SH-SY5Y (cell line): ENCODE measurements at regions not wholly inside any gene's neighbourhood (a gene's known extent, or its start where the extent isn't known, plus 50 kb on each side); places are given as distances from the start of the nearest gene placed in this dataset.

Source experiments
- GATA2 ChIP-seq: IDR thresholded peaks from 2 replicates; pipeline ENCODE4 v1.6.1; 2011; ENCODE audit warnings: mild to moderate bottlenecking, low read depth, low read length
- GATA3 ChIP-seq: IDR thresholded peaks from 2 replicates; pipeline ENCODE4 v1.6.1; 2011; ENCODE audit warnings: low read depth, mild to moderate bottlenecking, low read length, moderate library complexity

DNA sequence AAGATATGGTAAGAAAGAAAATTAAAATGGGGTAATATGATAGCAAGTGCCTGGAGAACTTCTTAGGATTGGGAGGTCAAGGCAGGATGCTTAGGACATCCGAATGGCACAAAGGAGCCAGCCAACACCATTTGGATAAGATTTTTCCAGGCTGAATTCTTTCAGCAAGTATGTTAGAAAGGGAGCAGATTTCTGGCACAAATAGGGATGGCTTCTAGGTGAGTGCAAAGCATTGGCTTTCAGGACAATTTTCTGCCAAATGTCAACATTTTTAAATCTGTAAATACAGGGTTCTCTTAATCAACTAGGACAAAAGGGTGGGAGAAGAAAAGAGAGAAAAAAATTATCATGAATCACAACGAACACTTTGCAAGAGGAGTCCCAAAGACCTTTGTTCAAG is 409.1 kb downstream of the GPAM start:
- TF ChIP-seq GATA2 (no peak), GATA3 (no peak)

DNA sequence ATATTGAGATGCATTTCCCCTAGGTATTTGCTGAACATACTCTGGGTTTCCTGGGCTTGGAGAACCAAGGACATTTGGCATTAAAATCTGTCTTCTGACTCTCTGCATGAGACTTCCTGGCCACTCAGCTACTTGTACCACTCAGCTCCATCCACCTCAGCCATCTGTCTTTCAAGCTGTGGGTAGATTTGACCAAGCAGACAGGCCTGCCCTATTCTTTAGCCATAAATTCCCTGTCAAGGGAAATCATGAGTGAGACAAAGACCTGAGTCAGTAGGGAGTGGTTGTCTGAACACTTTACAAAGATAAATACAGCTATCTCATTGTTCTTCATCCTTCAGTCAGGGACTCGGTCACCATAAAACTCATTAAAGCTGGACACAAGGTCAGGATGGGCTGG is 399.1 kb downstream of the GPAM start:
- TF ChIP-seq GATA2 (no peak), GATA3 (no peak)

DNA sequence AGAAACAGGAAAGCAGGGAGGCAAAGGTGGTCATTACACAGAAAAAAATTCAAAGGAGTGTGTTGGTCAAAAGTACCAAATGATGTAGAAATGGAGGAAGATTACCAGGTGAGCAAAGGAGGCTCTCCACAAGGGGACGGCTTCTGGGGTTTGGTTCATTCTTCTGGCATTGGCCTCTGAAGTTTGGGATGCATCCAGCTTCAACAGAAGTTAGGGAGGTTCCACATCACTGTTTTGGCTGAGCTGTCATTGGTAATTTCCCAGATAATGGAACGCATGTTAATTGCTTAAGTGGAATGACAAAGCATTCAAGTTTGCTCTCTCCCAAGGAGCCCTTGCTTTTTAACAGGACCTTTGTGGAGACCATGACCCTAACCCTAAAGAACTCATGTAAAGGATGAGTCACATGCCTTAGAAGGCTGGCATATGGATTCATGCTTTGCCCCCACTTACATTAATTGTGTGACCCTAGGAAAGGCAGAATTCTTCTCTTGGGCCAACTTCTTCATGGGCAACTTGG is 398.6 kb downstream of the GPAM start:
- TF ChIP-seq GATA2: no peak
- TF ChIP-seq GATA3: no peak

DNA sequence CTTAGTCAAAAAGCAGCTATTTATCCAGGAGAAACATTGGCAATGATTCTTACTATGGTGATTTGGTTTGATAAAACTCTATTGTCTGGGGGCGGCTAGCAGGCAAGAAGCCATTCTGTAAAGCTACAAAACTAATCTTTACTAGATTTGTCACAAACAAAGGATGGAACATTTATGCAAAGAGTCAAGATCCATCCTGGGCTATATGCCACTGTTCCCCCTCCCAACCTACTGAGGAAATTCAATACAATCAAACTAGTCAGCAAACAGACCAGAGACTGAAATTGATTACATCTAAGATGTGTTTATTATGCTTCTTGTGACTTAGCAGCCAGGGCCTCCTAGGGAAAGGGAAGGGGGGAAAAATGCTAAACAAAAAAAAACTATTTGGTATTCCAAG is 397.6 kb downstream of the GPAM start:
- TF ChIP-seq GATA3 (no peak), GATA2 (no peak)

DNA sequence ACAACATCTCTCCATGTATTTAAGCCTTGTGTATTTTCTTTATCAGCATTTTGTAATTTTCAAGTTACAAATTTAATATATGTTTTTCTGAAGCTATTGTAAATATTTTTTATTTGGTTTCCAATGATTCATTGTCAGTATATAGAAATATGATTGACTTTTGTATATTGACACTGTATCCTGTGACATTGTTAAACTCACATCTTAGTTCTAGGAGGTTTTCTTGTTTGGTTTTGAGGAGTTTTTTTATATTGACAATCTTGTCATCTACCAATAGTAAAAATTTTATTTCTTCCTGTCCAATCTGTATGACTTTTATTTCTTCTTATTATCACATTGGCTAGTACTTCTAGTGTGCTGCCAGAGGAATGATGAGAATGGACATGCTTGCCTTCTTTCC is 393.7 kb downstream of the GPAM start:
- no peak for TF ChIP-seq GATA2
- TF ChIP-seq GATA3: no peak

DNA sequence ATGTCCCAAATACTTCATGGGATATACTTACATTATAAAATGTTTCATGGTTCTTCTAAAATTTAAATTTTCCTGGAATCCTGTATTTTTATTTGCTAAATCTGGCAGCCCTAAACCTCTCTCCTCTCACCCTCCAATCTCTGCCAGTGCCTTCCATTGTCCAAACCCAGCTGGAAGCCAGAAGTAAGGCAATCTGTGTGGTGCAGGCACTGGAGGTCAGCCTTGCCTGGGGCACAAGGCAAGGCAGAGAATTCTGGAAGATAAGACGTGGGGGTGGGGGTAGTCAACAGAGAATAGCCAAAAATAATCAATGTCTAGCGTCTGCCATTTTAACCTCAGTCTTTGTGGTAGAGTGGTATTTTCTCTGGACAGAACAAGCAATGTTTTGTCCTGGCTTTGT is 381.7 kb downstream of the GPAM start:
- TF ChIP-seq GATA2: no peak
- no peak for TF ChIP-seq GATA3

DNA sequence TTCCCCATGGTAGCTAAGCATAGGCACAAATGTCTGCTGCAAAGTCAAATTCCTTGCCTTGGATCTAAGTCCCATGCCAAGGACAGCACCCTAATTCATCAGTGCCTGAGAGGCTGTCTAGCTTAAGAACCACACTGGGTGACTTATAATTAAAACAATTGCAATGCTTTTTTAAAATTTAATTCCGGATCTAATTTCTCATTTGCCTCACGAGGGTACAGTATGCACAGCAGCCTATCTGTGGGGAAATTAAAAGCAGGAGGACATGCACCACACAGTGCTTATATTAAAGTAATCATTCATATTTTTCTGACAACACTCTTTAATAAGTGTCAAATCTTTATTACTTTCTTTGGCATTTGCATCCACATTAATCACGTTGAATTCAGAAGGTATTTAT is 378.8 kb downstream of the GPAM start:
- TF ChIP-seq GATA2 (no peak), GATA3 (no peak)

DNA sequence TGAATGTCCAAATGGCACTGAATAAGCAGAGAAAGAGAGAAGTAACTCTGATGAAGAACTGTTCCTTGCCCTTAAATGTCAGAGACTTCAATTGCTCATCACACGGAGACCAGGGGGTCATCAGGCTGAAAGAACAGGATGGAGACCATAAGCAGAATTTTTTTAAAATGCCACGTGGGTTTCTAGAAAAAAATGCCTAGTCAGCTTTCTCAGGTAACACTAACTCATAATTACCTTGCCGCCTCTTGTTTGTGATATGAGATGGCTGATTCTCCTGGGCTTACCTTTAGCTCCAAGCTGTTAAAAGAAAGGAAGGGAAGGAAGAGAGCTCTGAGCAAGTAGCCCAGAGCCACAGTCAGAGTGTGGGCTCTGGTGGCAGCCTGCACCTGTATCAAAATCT is 372.0 kb downstream of the GPAM start:
- TF ChIP-seq GATA2 (no peak), GATA3 (no peak)

DNA sequence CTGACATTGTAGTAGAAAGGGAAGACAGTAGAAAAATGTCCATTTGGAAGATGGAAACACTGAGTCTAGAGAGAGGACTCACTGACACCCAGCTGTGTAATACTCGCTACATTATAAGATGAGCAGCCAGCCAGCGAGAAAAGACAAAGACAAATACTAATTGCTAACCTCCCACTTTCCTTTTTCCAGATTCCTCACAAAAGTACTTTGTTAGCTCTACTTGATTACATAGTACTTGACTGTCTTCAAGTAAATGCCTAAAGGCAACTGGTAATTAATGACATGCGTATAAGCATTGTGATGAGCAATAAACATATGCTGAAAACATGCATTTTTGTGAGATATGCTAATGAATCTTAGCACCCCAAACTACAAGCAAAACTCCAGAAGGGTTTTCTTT is 363.1 kb downstream of the GPAM start:
- TF ChIP-seq GATA3 (no peak), GATA2 (no peak)

DNA sequence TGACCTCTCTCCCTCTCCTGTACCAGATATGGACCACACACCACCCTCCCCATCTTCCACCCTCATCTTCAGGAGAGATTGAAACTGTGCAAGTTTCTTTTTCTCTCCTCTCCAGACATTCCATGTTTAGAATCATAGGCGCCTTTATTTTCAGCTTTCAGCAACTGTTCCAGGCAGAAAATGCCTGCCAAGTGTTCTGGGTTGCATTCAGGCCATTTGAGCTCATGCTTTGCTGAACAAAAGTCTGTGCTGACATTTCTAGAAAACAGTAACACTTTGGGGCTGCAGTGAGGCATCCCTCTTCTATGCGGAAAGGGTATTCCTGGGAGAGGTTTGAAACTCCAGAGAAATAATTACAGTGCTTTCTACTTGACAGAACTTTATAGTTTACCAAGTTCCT is 361.7 kb downstream of the GPAM start:
- TF ChIP-seq GATA2: no peak
- no peak for TF ChIP-seq GATA3

DNA sequence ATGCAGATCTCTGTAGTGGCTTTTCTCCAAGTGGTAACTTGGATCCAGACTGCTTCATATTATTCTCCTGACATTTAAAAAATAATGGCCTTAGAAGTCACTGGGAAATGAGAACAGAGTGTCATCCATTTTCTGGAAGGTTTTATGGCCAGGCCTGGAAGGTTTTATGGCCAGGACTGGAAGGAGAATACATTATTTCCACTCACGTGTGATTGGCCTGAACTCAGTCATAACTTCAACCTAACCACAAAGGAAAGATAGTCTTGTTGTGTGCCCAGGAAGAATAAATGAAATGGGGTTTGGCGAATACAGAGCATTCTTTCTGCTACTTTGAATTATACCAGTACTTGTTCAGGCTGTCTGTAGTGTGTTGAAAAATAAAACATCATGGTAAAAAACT is 360.9 kb downstream of the GPAM start:
- TF ChIP-seq GATA3 (no peak), GATA2 (no peak)

DNA sequence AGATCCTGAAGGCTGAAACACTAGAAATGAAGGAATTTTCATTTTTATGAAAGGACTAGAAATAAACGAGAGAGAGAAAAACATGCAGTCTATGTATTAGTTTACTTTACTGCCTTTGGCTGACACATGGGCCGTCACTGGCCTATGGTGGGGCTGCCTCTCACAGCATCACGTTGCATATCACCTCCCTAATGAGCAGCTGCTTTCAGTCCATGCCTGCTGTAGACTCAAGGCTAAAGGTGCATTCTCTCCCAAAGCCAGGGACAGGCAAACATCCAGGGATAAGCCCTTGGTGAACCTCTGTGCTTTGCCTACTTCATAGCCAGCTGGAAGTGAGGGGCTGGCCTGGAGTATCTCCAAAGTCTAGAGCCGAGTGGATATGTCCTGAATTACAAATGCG is 359.4 kb downstream of the GPAM start:
- TF ChIP-seq GATA2 (no peak), GATA3 (no peak)

DNA sequence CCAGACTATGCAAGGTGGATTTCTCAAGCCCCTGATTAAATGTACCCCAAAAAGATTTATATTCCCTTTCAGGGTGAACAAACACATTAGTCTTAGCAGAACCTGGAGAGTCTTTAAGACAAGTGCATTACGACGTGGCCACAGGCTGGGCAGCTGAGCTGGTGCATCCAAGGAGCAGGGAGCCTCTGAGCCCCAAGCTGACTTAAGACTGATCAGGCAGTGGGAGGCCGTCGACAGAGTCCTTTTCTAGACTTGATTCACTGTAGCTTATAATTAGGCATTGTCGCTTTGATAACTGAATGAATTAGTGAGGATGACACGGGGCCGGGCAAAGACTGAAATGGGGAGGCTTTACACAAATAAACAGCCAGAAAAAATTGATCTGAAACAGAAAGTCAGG is 353.2 kb downstream of the GPAM start:
- TF ChIP-seq GATA3: no peak
- TF ChIP-seq GATA2: no peak

DNA sequence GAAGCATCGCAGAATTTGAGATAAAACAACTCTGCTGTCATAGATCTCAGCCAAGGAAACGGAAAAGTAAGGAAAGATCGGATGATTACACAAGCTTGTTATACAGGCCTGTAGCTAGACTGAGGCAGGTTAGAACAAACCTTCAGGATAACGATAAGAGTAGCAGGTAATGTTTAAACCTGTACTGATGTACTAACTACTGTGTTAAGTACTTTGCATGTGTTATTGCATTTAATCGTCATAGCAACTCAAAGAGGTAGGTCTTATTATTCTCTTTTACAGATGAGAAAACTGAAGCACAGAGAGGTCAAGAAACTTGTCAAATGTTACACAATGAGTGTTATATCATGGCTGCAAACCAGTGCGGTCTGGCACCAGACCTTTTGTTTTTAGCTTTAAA is 352.5 kb downstream of the GPAM start:
- TF ChIP-seq GATA3 (peak; percentile 24; the same call in 1 of the 2 replicates), GATA2 (no peak)

DNA sequence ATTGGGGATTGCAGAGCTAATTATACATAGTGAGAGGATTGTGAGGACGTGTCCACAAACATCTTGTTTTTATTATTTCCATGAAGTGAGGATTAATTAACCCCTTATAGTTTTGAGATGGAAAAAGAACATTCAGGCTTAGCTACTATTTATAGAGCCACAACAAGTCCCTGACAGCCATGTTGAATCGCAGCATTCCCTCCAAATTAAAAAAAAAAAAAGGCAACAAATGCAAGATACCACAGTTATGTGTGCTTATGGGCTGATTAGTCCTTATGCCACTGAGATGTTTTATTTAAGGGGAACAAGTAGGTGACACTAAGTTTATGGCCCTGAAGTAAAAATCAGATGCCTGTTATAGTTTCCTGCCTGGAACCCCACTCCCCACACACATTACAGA is 350.3 kb downstream of the GPAM start:
- no peak for TF ChIP-seq GATA2

DNA sequence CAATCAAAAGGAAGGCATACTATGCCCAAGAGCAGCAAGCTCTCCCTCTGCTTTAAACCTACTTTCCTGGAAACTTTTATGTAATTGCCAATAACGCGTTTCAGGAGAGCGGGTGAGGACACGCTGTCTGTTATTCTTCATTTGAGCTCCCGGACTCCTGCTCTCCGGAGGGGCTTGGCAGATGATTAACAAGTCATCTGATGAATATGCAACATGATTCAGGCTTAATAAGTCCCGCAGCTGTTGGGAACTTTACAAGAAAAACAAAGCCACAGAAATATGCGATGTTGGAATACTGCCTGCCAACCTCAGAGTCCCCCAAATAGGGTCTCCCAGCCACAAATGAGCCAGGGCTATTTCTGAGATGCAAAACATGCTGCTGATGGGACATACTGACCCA is 348.0 kb downstream of the GPAM start:
- no peak for TF ChIP-seq GATA3
- TF ChIP-seq GATA2: no peak
